IPS DF 6.9 (cell line): ENCODE measurements at regions not wholly inside any gene's neighbourhood (a gene's known extent, or its start where the extent isn't known, plus 50 kb on each side); places are given as distances from the start of the nearest gene placed in this dataset.

Experiments used
- DNase-seq: peaks from one replicate; pipeline ENCODE4 v3.0.0-alpha.2; 2013; ENCODE audit warnings: low read depth, low spot score
- H3K27ac ChIP-seq: one replicate; pipeline ENCODE4 v1.5.1; 2013; ENCODE audit warnings: low read length, control low read depth
- H3K27me3 ChIP-seq: 2 replicates; pipeline ENCODE4 v1.6.1; 2013; ENCODE audit warnings: mild to moderate bottlenecking, low read length; ENCODE audit not compliant: control insufficient read depth, insufficient read depth
- H3K36me3 ChIP-seq: 2 replicates; pipeline ENCODE4 v1.6.1; 2013; ENCODE audit warnings: low read length; ENCODE audit not compliant: control insufficient read depth, insufficient read depth
- H3K4me1 ChIP-seq: 2 replicates; pipeline ENCODE4 v1.6.1; 2013; ENCODE audit warnings: low read length; ENCODE audit not compliant: control insufficient read depth, insufficient read depth
- H3K4me3 ChIP-seq: 2 replicates; pipeline ENCODE4 v1.5.1; 2013; ENCODE audit warnings: mild to moderate bottlenecking, low read length
- H3K9me3 ChIP-seq: 2 replicates; pipeline ENCODE4 v1.6.1; 2013; ENCODE audit warnings: low read length, inconsistent platforms; ENCODE audit not compliant: control insufficient read depth, insufficient read depth
- WGBS: extraction: QIAGEN DNeasy Blood & Tissue Kit; methylation state at CpG from one replicate; pipeline ENCODE4 v1.1.7; 2013; ENCODE audit warnings: mixed read lengths, missing lambda C conversion rate; ENCODE audit not compliant: insufficient read length, insufficient coverage; 5-methylcytosine and 5-hydroxymethylcytosine counted together

DNA sequence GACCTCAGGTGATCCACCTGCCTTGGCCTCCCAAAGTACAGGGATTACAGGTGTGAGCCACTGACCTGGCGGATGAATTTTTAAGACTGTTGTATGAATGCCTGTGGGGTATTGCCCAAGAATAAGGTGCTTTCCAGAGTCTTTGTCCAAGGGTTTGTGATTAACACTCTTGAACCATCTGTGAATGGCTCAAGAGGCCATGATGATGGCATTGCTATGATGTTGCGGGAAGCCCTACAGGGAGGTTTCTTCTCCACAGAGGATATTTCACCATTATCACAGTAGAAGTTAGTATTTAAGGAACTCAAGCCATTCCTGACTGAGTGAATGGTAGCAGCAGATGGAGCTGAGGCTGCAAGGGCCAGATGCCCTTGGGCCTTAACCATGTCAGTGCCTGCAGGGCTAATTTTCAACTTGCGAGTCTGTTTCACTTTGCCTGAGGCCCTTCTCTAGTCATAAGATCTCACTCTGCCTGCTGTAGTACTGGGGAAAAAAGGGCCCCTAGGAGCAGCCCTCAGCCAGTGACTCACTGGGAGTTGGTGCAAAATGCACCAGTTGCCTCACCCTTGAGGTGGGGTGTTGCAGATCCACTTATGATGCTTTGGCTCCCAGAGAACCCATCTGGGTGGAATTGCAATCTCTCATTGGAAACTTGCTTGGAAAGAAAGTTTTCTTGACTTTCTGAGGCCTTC, 108.6 kb upstream of the FLRT2 start:
- Histone ChIP-seq H3K27me3 (no peaks in the 10 kb centered on the region), H3K27ac (no peak overlapping the region), H3K4me1 (no peaks in the 10 kb centered on the region), H3K4me3 (no peak overlapping the region), H3K36me3 (no peaks in the 10 kb centered on the region), H3K9me3 (no peaks in the 10 kb centered on the region)
- no peak for DNase-seq
- no CpG with 5 or more reads among the region's 3 CpGs for WGBS

DNA sequence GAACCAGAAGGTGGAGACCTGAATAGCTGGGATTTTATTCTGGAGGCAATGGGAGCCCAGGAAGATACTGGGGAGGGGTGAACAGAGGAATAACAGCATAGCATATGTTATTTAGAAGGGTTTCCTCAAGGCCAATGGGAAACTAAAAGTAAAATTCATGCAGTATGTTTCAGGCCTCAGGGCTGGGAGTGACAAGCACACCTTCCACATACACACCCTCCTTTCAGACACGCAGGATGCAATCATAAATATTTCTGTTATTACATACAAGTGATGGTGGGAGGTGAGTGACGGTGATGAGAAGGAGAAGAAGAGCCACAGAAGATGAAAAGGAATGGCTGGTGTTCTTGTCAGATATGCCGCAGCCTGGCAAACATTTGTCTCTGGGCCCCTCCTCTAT, 106.1 kb upstream of the FLRT2 start:
- H3K27me3 ChIP-seq, result no peaks in the 10 kb centered on the region
- H3K27ac ChIP-seq, result no peak overlapping the region
- no peak overlapping the region for H3K4me3 ChIP-seq
- no peaks in the 10 kb centered on the region for H3K4me1 ChIP-seq
- no peaks in the 10 kb centered on the region for H3K36me3 ChIP-seq
- no peak for DNase-seq
- no peaks in the 10 kb centered on the region for H3K9me3 ChIP-seq
- WGBS, result no CpG with 5 or more reads among the region's 3 CpGs

GRCh38 chr14:85425507-85425906, 104.4 kb upstream of the FLRT2 start:
- Histone ChIP-seq H3K36me3 (no peaks in the 10 kb centered on the region), H3K4me3 (no peak overlapping the region), H3K4me1 (no peaks in the 10 kb centered on the region), H3K9me3 (no peaks in the 10 kb centered on the region), H3K27me3 (no peaks in the 10 kb centered on the region), H3K27ac (no peak overlapping the region)
- WGBS, result no CpG with 5 or more reads among the region's 3 CpGs
- DNase-seq, result no peak

GRCh38 chr14:85426068-85426935, 103.6 kb upstream of the FLRT2 start:
- no peak for DNase-seq
- Histone ChIP-seq H3K9me3 (no peaks in the 10 kb centered on the region), H3K27ac (no peak overlapping the region), H3K4me1 (no peaks in the 10 kb centered on the region), H3K4me3 (no peak overlapping the region), H3K27me3 (no peaks in the 10 kb centered on the region), H3K36me3 (no peaks in the 10 kb centered on the region)
- WGBS, result no CpG with 5 or more reads among the region's 4 CpGs

DNA sequence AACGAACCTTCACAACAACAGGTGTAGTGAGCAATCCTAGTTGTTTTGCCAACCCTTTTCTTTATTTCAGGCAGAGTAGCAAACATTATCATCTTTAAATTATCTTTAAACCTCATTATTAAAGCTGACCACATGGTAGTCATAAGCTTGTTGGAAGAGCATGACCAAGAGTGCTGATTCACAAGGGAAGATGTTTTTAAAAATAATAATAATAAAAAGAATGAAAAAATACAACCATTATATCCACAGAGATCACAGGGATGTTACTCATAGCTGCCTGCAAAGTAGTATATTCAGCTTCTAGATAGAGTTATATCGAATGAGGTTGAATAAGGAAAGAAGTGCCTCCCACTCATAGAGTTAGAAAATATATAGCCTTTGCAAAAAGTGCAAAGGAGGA, 101.0 kb upstream of the FLRT2 start:
- no CpG with 5 or more reads among the region's 2 CpGs for WGBS
- H3K27ac ChIP-seq, result no peak overlapping the region

DNA sequence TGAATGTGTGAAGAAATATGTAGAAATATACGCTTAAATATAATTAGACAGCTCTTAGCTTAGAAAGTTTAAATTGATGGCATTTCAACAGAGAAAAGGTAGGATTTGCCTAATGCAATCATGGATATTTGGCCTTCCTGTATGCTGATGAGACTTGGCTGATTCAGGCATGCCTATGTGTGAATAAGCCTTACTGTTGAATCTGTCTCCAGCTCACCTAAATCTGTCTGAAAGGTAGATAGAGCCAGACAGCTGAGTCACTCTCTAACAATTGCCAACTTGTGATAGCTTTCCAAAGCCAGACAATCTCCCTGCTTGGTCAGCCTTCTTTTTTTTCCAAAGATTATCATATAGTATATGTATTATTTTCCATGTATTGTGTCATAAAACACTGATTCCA, 92.8 kb upstream of the FLRT2 start:
- Histone ChIP-seq H3K4me1 (no peaks in the 10 kb centered on the region), H3K9me3 (no peaks in the 10 kb centered on the region), H3K36me3 (no peaks in the 10 kb centered on the region), H3K27me3 (no peaks in the 10 kb centered on the region), H3K4me3 (no peak overlapping the region), H3K27ac (no peak overlapping the region)
- DNase-seq, result no peak
- 100% methylated on average over 1 of the region's 1 CpG for WGBS

More for the DNA sequence above, 101.0 kb upstream of the FLRT2 start:
- no peak for DNase-seq
- Histone ChIP-seq H3K36me3 (no peaks in the 10 kb centered on the region), H3K27me3 (no peaks in the 10 kb centered on the region), H3K4me1 (no peaks in the 10 kb centered on the region), H3K9me3 (no peaks in the 10 kb centered on the region), H3K4me3 (no peak overlapping the region)

DNA sequence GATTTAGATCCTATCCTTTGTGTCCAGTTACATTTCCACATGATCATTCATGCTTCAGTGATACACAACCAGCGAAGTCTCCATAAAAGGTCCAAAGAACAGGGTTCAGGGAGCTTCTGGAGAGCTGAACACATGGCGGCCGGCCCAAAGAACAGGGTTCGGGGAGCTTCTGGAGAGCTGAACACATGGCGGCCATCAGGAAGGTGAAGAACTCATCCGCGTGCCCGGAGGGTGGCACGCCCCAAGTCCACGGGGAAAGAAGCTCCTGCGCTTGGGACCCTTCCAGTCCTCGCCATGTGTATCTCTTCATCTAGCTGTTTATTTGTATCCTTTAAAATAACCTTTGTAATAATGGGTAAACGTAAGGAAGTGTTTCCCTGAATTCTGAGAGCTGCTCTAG, 91.9 kb upstream of the FLRT2 start:
- DNase-seq, result no peak
- H3K4me1 ChIP-seq, result no peaks in the 10 kb centered on the region
- no peaks in the 10 kb centered on the region for H3K27me3 ChIP-seq
- no CpG with 5 or more reads among the region's 13 CpGs for WGBS
- H3K9me3 ChIP-seq, result no peaks in the 10 kb centered on the region
- H3K36me3 ChIP-seq, result no peaks in the 10 kb centered on the region
- H3K4me3 ChIP-seq, result no peak overlapping the region
- H3K27ac ChIP-seq, result no peak overlapping the region

GRCh38 chr14:85438481-85438942, 91.4 kb upstream of the FLRT2 start:
- no CpG with 5 or more reads among the region's 4 CpGs for WGBS
- H3K4me3 ChIP-seq, result no peak overlapping the region
- no peaks in the 10 kb centered on the region for H3K4me1 ChIP-seq
- no peak overlapping the region for H3K27ac ChIP-seq
- H3K27me3 ChIP-seq, result no peaks in the 10 kb centered on the region
- no peaks in the 10 kb centered on the region for H3K9me3 ChIP-seq
- no peaks in the 10 kb centered on the region for H3K36me3 ChIP-seq
- no peak for DNase-seq

- Histone ChIP-seq H3K4me3 (no peak overlapping the region), H3K27me3 (no peaks in the 10 kb centered on the region), H3K27ac (no peak overlapping the region), H3K9me3 (no peaks in the 10 kb centered on the region), H3K36me3 (no peaks in the 10 kb centered on the region), H3K4me1 (no peaks in the 10 kb centered on the region)
- WGBS, result no CpG with 5 or more reads among the region's 4 CpGs
- no peak for DNase-seq
Observed at GRCh38 chr14:85439696-85440328, 90.1 kb upstream of the FLRT2 start.

DNA sequence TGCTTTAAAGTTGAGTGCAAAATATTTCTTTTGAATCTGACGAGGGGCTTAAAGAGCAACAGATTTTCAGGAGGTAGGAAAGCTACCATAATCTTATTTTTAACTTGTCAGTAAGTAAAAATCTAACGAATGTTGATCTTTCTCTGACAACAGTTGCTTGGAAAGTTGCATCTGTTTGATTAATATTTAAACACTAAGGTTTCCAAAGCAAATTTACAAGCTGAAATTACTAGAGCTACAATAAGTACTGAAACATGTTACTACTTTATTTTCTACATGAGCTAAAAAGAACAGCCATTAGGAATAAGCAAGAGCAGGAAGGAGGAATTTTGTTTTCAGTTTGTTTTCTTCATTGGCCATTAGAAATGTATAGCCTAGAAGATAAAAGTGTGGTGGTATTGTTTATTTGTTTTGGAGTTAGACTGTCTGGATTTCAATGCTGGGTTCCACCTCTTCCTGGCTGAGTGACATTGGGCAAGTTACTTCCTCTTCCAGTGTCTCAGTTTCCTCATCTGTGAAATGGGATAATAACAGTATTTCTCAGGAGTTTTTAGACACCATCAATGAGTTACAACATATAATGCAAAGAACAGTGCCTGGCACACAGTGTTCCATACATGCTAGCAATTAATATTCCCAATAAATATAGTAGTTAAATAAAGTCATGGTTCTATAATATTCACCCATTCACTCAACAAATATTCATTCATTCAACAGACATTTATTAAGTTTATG, 87.9 kb upstream of the FLRT2 start:
- no CpG with 5 or more reads among the region's 2 CpGs for WGBS

More for the DNA sequence above, 87.9 kb upstream of the FLRT2 start:
- Histone ChIP-seq H3K27me3 (no peaks in the 10 kb centered on the region), H3K4me1 (no peaks in the 10 kb centered on the region), H3K9me3 (no peaks in the 10 kb centered on the region), H3K36me3 (no peaks in the 10 kb centered on the region), H3K4me3 (no peak overlapping the region), H3K27ac (no peak overlapping the region)
- no peak for DNase-seq
